Fibroblast of gingiva (primary cell): ENCODE measurements at regions not wholly inside any gene's neighbourhood (a gene's known extent, or its start where the extent isn't known, plus 50 kb on each side); places are given as distances from the start of the nearest gene placed in this dataset.

Source experiments
- DNase-seq: peaks from one replicate; pipeline ENCODE4 v3.0.0-alpha.2; 2011; ENCODE audit warnings: low read depth

GRCh38 chr1:55506740-55507577 is 291.8 kb upstream of the USP24 start:
- DNase-seq: peak; percentile 75

DNA sequence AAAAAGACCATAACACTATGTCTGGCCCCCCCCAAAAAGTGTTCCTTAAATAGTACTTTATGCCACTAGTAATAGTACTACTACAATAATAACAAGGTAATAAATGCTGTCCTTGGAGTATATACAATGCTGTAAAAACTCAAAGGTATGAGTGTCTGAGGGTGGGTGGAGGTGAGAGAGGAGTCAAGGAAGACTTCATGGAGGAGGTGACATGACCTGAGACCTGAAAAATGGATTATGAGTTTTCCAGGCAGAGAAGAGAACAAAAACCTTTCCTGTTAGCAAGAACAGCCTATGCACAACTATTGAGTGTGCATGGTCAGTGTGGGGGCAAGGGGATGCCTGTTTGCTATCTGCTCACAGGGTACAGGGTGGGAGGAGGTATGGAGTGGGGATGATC is 290.2 kb upstream of the USP24 start:
- no peak for DNase-seq

GRCh38 chr1:55504306-55504731 is 289.2 kb upstream of the USP24 start:
- DNase-seq: no peak

DNA sequence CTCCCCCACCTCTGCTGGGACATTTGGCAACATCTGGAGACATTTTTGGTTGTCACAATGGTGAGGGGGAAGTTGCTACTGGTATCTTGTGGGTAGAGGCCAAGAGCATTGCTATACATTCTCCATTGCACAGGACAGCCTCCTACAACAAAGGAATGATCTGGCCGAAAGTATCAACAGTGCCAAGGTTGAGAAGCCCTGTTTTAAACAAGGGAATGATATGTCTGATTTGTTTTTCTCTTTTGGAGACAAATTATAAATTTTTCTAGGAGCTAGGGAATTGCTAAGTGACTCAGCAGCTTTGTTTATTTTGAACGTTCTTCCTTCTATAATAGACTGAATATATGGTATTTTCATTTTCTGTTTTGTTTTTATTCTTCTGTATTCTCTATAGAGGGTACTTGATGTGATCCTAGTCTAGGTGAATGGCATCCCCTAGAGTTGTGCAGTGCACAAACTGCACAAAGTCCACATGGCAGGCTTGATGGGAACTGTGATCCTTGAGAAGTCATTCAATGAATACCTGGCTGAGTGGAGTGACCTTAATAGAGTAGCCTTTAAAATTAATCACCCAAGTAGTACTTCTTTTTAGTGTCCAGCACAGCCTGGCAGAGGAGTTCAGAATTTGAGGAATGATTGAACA is 288.6 kb upstream of the USP24 start:
- DNase-seq: peak; percentile 78

DNA sequence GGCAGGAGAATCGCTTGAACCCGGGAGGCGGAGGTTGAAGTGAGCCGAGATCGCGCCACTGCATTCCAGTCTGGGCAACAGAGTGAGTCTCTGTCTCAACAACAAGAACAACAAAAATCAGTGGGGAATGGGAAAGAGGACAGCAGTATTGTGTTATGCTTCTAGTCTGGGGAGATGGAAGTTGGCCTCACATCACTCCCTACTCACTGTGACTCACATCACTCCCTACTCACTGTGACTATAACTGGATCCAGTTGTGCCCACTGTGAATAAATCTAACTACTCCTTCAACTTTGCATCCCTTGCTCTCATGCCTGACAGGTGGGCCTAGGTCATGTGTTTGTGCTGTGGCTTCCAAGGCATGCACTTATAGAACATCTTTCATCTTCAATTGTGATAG is 285.4 kb upstream of the USP24 start:
- DNase-seq: peak; percentile 29

- DNase-seq: no peak
Observed at GRCh38 chr1:55490547-55490946, 275.4 kb upstream of the USP24 start.

- DNase-seq: no peak
Observed at GRCh38 chr1:55484173-55484572, 269.0 kb upstream of the USP24 start.

GRCh38 chr1:55483523-55483922 is 268.4 kb upstream of the USP24 start:
- DNase-seq: no peak

DNA sequence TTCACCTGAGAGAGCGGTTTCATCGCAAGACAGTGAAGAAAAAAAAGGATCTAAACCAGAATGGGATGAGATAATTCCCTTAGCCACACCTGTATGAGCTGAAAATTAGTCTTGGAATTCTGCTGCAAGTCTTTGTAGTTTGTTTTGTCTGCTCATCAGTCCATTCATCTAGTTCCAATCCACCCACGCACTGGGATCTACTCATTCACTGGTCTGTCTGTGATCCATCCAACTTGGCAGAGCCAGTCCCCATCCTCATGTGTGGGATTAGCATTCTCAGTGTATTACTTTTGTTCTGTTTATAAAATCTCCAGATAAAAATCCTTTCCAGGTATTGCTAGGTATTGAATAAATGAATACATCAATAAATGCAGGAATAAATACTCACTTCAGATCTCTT is 266.5 kb upstream of the USP24 start:
- DNase-seq: no peak

DNA sequence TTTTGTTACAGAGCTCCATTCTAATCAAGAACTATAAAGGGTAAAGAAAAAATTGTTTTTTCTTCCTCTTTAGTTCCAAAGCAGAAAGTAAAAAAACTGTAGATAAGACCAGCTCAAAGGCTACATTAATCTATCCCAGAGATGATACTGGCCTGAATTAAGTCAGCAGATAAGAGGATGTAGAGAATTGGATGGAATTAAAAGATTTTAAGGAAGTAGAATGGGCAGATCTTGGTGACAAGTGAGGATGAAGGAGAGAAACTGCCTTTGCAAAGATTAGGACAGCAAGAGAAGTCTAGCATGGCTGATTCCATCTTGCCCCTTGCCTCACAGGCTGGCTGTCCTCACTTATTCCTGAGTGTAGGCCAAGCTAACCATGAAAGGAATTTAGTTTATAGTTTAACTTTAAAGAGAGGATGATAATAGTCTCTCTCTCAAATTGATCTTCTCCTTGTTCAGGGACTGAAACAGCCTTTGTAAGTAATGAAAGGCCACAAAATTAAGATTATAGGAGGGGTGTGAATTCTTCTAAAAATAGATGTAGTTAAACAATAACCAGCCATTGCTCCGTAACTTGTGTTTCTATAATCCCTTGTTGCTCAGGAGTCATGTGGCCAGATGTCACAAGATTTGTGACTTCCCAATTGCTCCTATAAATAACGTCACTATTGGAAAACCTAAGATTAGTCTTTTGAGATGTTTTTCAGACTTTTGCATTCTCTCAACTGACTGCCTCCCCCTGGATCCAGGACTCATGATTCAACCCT is 265.0 kb upstream of the USP24 start:
- DNase-seq: no peak

GRCh38 chr1:55478742-55479141 is 263.6 kb upstream of the USP24 start:
- peak; percentile 30 for DNase-seq

DNA sequence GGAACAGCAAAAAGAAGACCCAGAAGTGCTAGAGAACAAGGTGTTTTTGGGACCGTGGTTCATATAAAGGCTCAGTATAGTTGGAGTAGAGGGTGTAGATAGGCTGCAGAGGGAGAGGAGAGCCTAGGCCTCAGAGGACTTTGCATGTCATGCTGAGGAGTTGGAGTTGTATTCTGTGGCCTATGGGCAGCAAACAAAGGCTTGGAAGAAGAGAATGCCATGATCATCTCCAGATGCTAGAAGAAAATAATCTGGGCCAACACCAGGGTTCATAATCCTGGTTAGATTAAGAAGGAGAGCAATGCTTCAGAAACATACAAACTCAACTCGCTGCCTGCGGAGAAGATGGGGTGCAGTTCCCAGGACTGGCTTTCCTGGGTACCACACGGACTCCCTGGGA is 262.8 kb upstream of the USP24 start:
- DNase-seq: no peak

DNA sequence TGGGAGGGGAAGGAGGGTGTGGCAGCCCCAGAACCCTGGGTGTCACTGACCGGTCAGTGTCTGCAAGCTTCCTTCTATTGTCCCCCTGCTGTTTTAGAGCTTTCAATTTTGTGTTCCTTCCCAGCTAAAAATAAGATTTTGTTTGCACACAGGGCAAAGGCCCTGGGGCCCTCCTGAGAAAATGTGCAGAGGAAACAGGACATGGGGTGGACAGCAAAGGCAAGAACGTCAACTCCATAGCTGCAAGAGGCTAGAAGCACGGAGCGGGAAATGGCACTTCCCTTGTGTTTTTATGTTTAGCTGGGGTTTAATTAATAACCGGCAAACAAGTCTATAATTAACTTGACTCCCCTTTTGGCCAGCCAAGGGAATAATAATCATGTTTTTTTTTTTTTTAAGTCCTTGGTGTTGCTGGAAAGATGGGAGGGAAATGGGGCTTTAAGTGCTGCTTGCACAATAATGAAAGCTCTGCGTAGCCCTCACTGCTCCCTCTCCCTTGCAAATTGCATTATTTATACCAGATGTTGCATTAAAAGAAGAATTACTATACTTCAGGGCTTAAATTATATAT is 261.4 kb upstream of the USP24 start:
- DNase-seq: peak; percentile 72

GRCh38 chr1:55474168-55474786 is 259.1 kb upstream of the USP24 start:
- DNase-seq: peak; percentile 81

GRCh38 chr1:55473661-55474060 is 258.5 kb upstream of the USP24 start:
- no peak for DNase-seq

- no peak for DNase-seq
Observed at GRCh38 chr1:55472784-55473183, 257.6 kb upstream of the USP24 start.

DNA sequence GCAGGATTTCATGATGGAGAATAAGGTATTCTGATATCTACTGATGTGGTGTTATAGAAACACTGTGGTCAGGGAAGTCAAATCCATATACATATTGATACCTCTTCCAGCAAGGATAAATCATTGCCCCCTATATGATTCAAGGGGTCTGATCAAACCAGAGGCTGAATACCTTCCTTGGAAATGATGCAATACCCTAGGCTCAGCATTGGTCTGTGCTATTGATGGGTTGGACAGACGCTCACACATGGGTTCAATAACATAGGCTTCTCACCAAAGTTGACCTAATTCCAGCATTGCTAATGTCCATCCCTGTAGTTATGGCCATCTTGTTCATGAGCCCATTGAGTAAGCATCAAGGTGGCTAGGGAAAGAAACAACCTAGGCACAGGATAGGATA is 257.0 kb upstream of the USP24 start:
- no peak for DNase-seq

GRCh38 chr1:55468142-55468795 is 253.1 kb upstream of the USP24 start:
- peak; percentile 86 for DNase-seq

DNA sequence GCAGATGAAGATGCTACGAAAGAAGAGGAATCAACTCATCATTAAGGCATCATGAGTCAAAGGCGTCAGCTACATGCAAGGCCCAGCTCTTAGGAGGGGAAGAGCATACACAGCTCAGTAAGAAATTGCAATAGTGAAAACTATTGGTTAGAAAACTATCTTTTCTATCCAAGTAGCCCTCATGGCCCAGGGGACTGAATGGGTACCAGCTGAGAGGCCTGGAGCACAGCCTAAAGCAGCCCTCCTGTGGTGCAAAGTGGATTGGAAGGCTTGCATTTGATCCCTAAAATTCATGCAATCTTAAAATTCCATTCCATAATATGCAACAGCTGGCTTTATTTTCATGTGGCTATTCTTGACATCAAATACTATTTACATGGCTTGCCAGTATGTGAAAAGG is 251.8 kb upstream of the USP24 start:
- peak; percentile 93 for DNase-seq

DNA sequence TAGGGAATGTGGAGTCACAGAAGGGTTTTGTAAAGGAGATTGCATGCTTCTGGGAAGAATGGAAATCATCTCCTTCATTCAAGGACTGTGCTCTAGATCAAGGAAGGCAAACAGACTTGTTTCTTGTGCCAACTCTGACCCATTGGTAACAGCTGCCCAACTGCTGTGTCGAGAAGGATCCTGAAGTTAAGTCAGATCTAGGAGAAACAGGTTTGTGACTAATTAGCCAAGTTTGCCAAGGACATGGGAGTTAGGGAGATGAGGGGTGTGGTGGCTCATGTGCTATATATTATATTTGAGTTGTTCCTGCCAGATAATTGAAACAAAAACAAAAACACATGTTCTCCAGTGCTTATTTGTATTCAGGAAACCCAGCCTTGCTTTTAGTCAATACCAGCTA is 251.2 kb upstream of the USP24 start:
- peak; percentile 98 for DNase-seq

DNA sequence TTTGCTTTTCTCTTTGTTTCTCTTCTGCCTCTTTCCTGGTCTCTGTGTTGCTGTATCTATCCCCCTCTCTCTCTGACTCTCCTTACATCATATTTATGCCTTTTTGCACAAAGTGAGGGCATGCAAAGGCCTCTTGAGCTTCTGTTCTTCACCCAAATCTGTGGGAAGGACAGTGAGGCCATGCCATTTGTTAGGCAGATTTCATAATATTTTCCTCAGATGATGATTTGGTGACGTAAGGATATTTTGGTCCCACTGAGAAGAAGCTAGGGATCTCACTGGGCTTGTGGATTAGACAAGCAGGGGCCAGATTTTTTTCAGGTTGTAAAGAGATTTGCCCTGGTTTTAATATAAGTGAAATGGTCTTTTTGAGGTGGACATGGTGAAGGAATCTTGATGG is 249.4 kb upstream of the USP24 start:
- DNase-seq: peak; percentile 55
